Kidney (tissue), 13 donors: ENCODE measurements at regions not wholly inside any gene's neighbourhood (a gene's known extent, or its start where the extent isn't known, plus 50 kb on each side); places are given as distances from the start of the nearest gene placed in this dataset.
A peak's percentile ranks its signal among the peaks of the same experiment; 100 is the strongest.

Source experiments
- DNase-seq, 5 donors: peaks; one replicate each; pipeline ENCODE4 v3.0.0-alpha.2; 2013 to 2020
- FAIRE-seq: peaks from 2 replicates; lab custom pipeline; 2012; peaks lifted over from hg19 to GRCh38; lab: Jason Lieb, UNC
- H3K27ac ChIP-seq, 2 donors: one replicate each; pipeline ENCODE4 v1.7.0; 2013; ENCODE audit warnings: low read depth in 2 of 2, low read length in 2 of 2, inconsistent platforms in 1 of 2
- H3K27me3 ChIP-seq: one replicate; pipeline ENCODE4 v1.7.1; 2013; ENCODE audit warnings: low read length, inconsistent platforms; ENCODE audit not compliant: control insufficient read depth, insufficient read depth
- H3K36me3 ChIP-seq, 3 donors: one replicate each; pipeline versions ENCODE4 v1.7.0 to v1.7.1; 2013; ENCODE audit warnings: low read length in 3 of 3, control low read depth in 1 of 3, inconsistent platforms in 1 of 3; ENCODE audit not compliant: insufficient read depth in 3 of 3, control insufficient read depth in 2 of 3
- H3K4me1 ChIP-seq, 3 donors: one replicate each; pipeline versions ENCODE4 v1.7.0 to v1.7.1; 2013; ENCODE audit warnings: low read length in 3 of 3, inconsistent platforms in 1 of 3, low read depth in 1 of 3; ENCODE audit not compliant: control insufficient read depth in 2 of 3, insufficient read depth in 2 of 3
- H3K4me3 ChIP-seq, 3 donors: one replicate each; pipeline versions ENCODE4 v1.7.0 to v1.8.1; 2013; ENCODE audit warnings: low read length in 3 of 3, control low read depth in 1 of 3, inconsistent platforms in 1 of 3
- H3K9ac ChIP-seq, 3 donors: one replicate each; pipeline versions ENCODE4 v1.7.0 to v1.7.1; 2013; ENCODE audit warnings: low read length in 3 of 3, control low read depth in 1 of 3, inconsistent platforms in 1 of 3
- H3K9me3 ChIP-seq, 3 donors: one replicate each; pipeline versions ENCODE4 v1.7.0 to v1.7.1; 2013; ENCODE audit warnings: low read length in 3 of 3, control low read depth in 1 of 3, inconsistent platforms in 1 of 3; ENCODE audit not compliant: control insufficient read depth in 2 of 3, insufficient read depth in 1 of 3
- CTCF ChIP-seq: IDR thresholded peaks from 3 replicates; pipeline ENCODE4 v1.5.1; 2012; ENCODE audit warnings: mild to moderate bottlenecking, moderate library complexity, borderline replicate concordance; ENCODE audit not compliant: insufficient read depth; ENCODE audit errors: extremely low read depth
- intact Hi-C: fragments of 100-400 bp; cut with DNase I; formaldehyde crosslinking; loops from one replicate; pipeline ENCODE4 v1.11.1; 2022
- donor health status: control.
- donor health status: control.
- donor health status: control.
- donor health status: control.
- donor health status: control.
- donor health status: DM: yes; HTN: yes; CAD: no.
- donor health status: Normal renal cell carcinoma (clear cell type).

- no peak for FAIRE-seq
- Histone ChIP-seq H3K36me3 (no peaks in the 10 kb centered on the region), H3K4me1 (no peaks in the 10 kb centered on the region), H3K9ac (no peak overlapping the region), H3K27ac (no peak overlapping the region), H3K4me3 (no peak overlapping the region), H3K27me3 (no peaks in the 10 kb centered on the region), H3K9me3 (no peaks in the 10 kb centered on the region)
- no peak for TF ChIP-seq CTCF
- DNase-seq = peak in 2 of 5 donors; percentile 25 to 45
- intact Hi-C loops = no loop called here
Measured at GRCh38 chr2:120983344-120983743, 247.7 kb downstream of the GLI2 start.

- no peaks in the 10 kb centered on the region for H3K9me3 ChIP-seq
- H3K36me3 ChIP-seq = no peaks in the 10 kb centered on the region
- no peak for DNase-seq
- no peaks in the 10 kb centered on the region for H3K27me3 ChIP-seq
- no peak for TF ChIP-seq CTCF
- intact Hi-C loops = no loop called here
- FAIRE-seq = no peak
- H3K27ac ChIP-seq = no peak overlapping the region
- no peaks in the 10 kb centered on the region for H3K4me1 ChIP-seq
- H3K9ac ChIP-seq = no peak overlapping the region
- H3K4me3 ChIP-seq = no peak overlapping the region
Measured at GRCh38 chr2:120984046-120984445, 248.4 kb downstream of the GLI2 start.

GRCh38 chr2:120984452-120985173 lies 248.9 kb downstream of the GLI2 start:
- Histone ChIP-seq H3K9me3 (no peaks in the 10 kb centered on the region), H3K27ac (no peak overlapping the region), H3K9ac (no peak overlapping the region), H3K4me3 (no peak overlapping the region), H3K36me3 (no peaks in the 10 kb centered on the region), H3K4me1 (no peaks in the 10 kb centered on the region), H3K27me3 (no peaks in the 10 kb centered on the region)
- no peak for DNase-seq
- no peak for TF ChIP-seq CTCF
- no peak for FAIRE-seq
- intact Hi-C loops = no loop called here
